Heart right ventricle (tissue), 16 donors: ENCODE measurements at regions not wholly inside any gene's neighbourhood (a gene's known extent, or its start where the extent isn't known, plus 50 kb on each side); places are given as distances from the start of the nearest gene placed in this dataset.
"Not testable (repeated sequence)": the region's sequence is repeated elsewhere in the genome, so short reads cannot be mapped to it uniquely, and the experiment has no call there.

Experiments used
- ATAC-seq, 8 donors: fragments of 200-7000 bp; cut with Tn5 transposase; one replicate each; pipeline ENCODE4 v1.9.1; 2020; ENCODE audit warnings: mild to moderate bottlenecking in 8 of 8, moderate library complexity in 8 of 8, moderate number of reproducible peaks in 1 of 8
- DNase-seq, 2 donors: peaks; one replicate each; pipeline ENCODE4 v3.0.0-alpha.2; 2020
- H3K27ac ChIP-seq, 10 donors: fragments of 200-600 bp; sonication (generic) in 2 of 10; one replicate each; pipeline versions ENCODE4 v1.5.0 to v1.8.0; 2020 to 2022; ENCODE audit warnings: mild to moderate bottlenecking in 3 of 10
- H3K27me3 ChIP-seq, 7 donors: fragments of 200-600 bp; one replicate each; pipeline ENCODE4 v1.8.0; 2021 to 2022; ENCODE audit warnings: mild to moderate bottlenecking in 2 of 7
- H3K36me3 ChIP-seq, 9 donors: fragments of 200-600 bp; sonication (generic) in 1 of 9; one replicate each; pipeline versions ENCODE4 v1.5.0 to v1.8.0; 2020 to 2022; ENCODE audit warnings: mild to moderate bottlenecking in 2 of 9
- H3K4me1 ChIP-seq, 9 donors: fragments of 200-600 bp; sonication (generic) in 1 of 9; one replicate each; pipeline versions ENCODE4 v1.5.0 to v1.8.0; 2020 to 2022; ENCODE audit warnings: mild to moderate bottlenecking in 4 of 9
- H3K4me3 ChIP-seq, 10 donors: fragments of 200-600 bp; sonication (generic) in 2 of 10; one replicate each; pipeline versions ENCODE4 v1.5.0 to v1.8.0; 2020 to 2022; ENCODE audit warnings: mild to moderate bottlenecking in 7 of 10, moderate library complexity in 2 of 10
- H3K9me3 ChIP-seq, 11 donors: fragments of 200-600 bp in 10 of 11; sonication (generic) in 2 of 11; one replicate each; pipeline versions ENCODE4 v1.5.0 to v1.8.0; 2013 to 2022; ENCODE audit warnings: mild to moderate bottlenecking in 2 of 11, control low read depth in 1 of 11, moderate library complexity in 1 of 11
- CTCF ChIP-seq, 9 donors: fragments of 200-600 bp; sonication (generic) in 2 of 9; IDR thresholded peaks; one replicate each; pipeline versions ENCODE4 v1.5.0 to v1.8.0; 2021 to 2022; ENCODE audit warnings: antibody characterized with exemption in 9 of 9, mild to moderate bottlenecking in 5 of 9, moderate library complexity in 1 of 9
- WGBS, 2 donors: extraction: QIAGEN DNeasy Blood & Tissue Kit; methylation state at CpG; one replicate each; pipeline ENCODE4 v1.1.7; 2013; ENCODE audit warnings: inconsistent platforms in 1 of 2; 5-methylcytosine and 5-hydroxymethylcytosine counted together
- intact Hi-C, 10 donors: fragments of 100-400 bp; cut with DNase I; formaldehyde crosslinking; loops; one replicate each; pipeline versions ENCODE4 v1.11.1 to v1.14.2; 2022
- donor health status: Arrhythmogenic right ventricular cardiomyopathy.
- donor health status: ischemic (EF 13 %, LVEDD 7.1; RV severe dilation, severe dysfunction).
- donor health status: healthy with polysubstance abuse.
- donor health status: DM: no; HTN: yes; CAD: no.
- donor health status: DM: no; HTN: no; CAD: no.
- donor health status: ischemic (EF 25% LVEDD 6.9; RV normal size, moderate dysfunction).
- donor health status: ischemic (EF 25% LVEDD 5.7; RV mildly dilated, moderate dysfunction).
- donor health status: healthy.
- donor health status: DM: yes; HTN: yes; CAD: no.
- donor health status: Ischemic cardiomyopathy.
- donor health status: ischemic (EF 35%, LVEDD 5.7; RV mildly dilated, moderate dysfunction).
- donor health status: nonischemic (EF 11% LVEDD 7.7; RV severe dilation, severe dysfunction).
- donor health status: DM: yes; HTN: yes; CAD: no.
- donor health status: PGD.
- donor health status: ischemic (EF 29% LVEDD 5.4; RV normal size, mild dysfunction).
- donor health status: nonischemic (EF 23%, LVEDD 6.1; RV moderate dilation, normal function).

- intact Hi-C loops = loop anchor here in 1 of 10 donors (5.0 kb wide), 1 partner anchor 46 kb away; no protein-coding TSS in a partner anchor
- peak in 3 of 8 donors; percentile 8 to 55 (median 37) for ATAC-seq
- 72 to 80% methylated on average over 23 of the region's 23 CpGs for WGBS, 2 donors
Measured at GRCh38 chr14:105621479-105622328, 95.3 kb downstream of the TMEM121 start.

DNA sequence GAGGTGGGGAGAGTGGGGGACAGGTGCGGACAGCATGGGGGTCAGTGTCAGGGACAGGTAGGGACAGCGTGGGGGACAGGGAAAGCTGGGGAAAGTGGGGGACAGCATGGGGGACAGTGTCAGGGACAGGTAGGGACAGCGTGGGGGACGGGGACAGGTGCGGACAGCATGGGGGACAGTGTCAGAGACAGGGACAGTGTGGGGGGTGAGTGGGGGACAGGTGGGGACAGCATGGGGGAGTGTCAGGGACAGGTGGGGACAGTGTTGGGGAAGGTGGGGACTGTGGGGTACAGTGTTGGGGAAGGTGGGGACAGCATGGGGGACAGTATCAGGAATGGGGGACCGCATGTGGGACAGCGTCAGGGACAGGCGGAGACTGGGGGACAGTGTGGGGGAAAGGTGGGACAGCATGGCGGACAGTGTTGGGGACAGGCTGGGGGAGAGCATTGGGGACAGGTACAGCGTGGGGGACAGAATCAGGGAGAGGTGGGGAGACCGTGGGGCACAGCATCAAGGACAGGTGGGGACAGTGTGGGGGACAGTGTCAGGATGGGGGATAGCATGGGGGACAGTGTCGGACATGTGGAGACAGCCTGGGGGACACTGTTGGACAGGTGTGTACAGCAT is 96.1 kb downstream of the TMEM121 start:
- DNase-seq (no peak), ATAC-seq (peak in 5 of 8 donors; percentile 16 to 45 (median 44))
- WGBS, 2 donors = 80 to 81% methylated on average over 12 of the region's 12 CpGs
- no peak for TF ChIP-seq CTCF (IDR thresholded peaks at IDR 0.05)
- H3K36me3 ChIP-seq = no peaks in the 10 kb centered on the region
- no peak overlapping the region for H3K4me3 ChIP-seq
- intact Hi-C loops = loop anchor here in 1 of 10 donors (5.0 kb wide), 1 partner anchor 45 kb away; no protein-coding TSS in a partner anchor
- peaks cover 0 to 4% (median 0%) of the 10 kb centered on the region in 9 donors for H3K4me1 ChIP-seq
- H3K9me3 ChIP-seq = no peaks in the 10 kb centered on the region
- no peak overlapping the region for H3K27ac ChIP-seq
- H3K27me3 ChIP-seq = peaks cover 0 to 4% (median 0%) of the 10 kb centered on the region in 7 donors

More at GRCh38 chr14:105621479-105622328, 95.3 kb downstream of the TMEM121 start:
- not testable (repeated sequence) for H3K9me3 ChIP-seq, H3K27ac ChIP-seq, DNase-seq, H3K4me3 ChIP-seq, H3K4me1 ChIP-seq, H3K36me3 ChIP-seq, H3K27me3 ChIP-seq

GRCh38 chr14:105623178-105623577 is 96.8 kb downstream of the TMEM121 start:
- H3K27me3 ChIP-seq, H3K36me3 ChIP-seq, H3K9me3 ChIP-seq, H3K4me3 ChIP-seq, H3K27ac ChIP-seq, DNase-seq, H3K4me1 ChIP-seq, ATAC-seq: not testable (repeated sequence)
- WGBS, 2 donors = 74 to 80% methylated on average over 14 of the region's 14 CpGs
- intact Hi-C loops = loop anchor here in 1 of 10 donors (5.0 kb wide), 1 partner anchor 44 kb away; no protein-coding TSS in a partner anchor

GRCh38 chr14:105624346-105624745 is 98.0 kb downstream of the TMEM121 start:
- not testable (repeated sequence) for H3K27ac ChIP-seq, H3K9me3 ChIP-seq, ATAC-seq, H3K27me3 ChIP-seq, H3K4me3 ChIP-seq, H3K36me3 ChIP-seq, DNase-seq, H3K4me1 ChIP-seq
- intact Hi-C loops = loop anchor here in 1 of 10 donors (5.0 kb wide), 1 partner anchor 43 kb away; no protein-coding TSS in a partner anchor
- 85 to 90% methylated on average over 20 to 22 of the region's 22 CpGs for WGBS, 2 donors

DNA sequence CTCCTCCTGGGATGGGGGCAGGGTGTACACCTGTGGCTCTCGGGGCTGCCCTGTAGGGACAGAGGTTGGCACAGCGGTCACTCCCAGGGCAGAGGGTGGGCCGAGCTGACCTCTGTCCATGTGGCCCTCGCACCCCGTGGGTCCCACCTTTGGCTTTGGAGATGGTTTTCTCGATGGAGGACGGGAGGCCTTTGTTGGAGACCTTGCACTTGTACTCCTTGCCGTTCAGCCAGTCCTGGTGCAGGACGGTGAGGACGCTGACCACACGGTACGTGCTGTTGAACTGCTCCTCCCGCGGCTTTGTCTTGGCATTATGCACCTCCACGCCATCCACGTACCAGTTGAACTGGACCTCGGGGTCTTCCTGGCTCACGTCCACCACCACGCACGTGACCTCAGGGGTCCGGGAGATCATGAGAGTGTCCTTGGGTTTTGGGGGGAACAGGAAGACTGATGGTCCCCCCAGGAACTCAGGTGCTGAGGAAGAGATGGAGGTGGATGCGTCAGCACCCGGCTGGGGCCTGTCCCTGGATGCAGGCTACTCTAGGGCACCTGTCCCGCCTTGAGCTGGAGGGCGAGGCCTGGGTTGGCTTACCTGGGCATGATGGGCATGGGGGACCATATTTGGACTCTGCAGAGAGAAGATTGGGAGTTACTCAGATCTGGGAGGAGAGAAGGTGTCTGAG is 98.5 kb downstream of the TMEM121 start:
- H3K27me3 ChIP-seq, DNase-seq, H3K4me3 ChIP-seq, ATAC-seq, H3K9me3 ChIP-seq, H3K4me1 ChIP-seq, H3K27ac ChIP-seq, H3K36me3 ChIP-seq: not testable (repeated sequence)
- intact Hi-C loops = loop anchor here in 1 of 10 donors (5.0 kb wide), 1 partner anchor 42 kb away; no protein-coding TSS in a partner anchor
- 84 to 88% methylated on average over 25 of the region's 25 CpGs for WGBS, 2 donors

DNA sequence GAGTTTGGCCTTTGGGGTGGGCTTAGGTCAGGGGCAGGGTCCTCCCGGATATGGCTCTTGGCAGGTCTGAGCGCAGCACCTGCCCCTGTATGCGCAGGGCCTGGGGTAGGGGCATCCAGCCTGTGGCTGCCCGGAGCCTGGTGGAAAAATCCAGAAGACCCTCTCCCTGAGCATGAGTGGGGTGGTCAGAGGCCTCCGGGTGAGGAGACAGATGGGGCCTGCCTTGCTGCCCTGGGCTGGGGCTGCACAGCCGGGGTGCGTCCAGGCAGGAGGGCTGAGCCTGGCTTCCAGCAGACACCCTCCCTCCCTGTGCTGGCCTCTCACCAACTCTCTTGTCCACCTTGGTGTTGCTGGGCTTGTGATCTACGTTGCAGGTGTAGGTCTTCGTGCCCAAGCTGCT is 99.1 kb downstream of the TMEM121 start:
- H3K27ac ChIP-seq, H3K4me1 ChIP-seq, H3K9me3 ChIP-seq, intact Hi-C loops, H3K36me3 ChIP-seq, H3K27me3 ChIP-seq, DNase-seq, ATAC-seq, H3K4me3 ChIP-seq: not testable (repeated sequence)
- 66 to 93% methylated on average over 8 to 9 of the region's 9 CpGs for WGBS, 2 donors

DNA sequence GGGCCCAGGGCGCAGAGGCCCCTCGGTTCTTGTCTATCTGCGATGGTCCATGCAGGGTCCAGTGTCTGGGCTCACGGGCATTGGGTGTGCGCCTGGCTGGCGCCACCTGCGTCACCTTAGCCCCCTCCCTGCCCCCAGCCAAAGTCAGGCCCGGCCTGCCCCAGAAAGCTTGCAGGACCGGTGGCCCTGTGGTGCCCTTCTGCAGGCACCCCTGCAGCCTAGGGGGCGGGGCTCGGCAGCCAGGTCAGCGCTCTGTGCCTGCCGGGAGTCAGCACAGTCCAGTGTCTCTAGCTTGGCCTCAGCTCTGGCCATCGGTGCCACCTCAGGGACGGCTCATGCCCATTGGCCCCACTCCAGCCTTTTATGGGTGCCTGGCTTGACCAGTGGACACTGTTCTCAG is 99.7 kb downstream of the TMEM121 start:
- DNase-seq, H3K27me3 ChIP-seq, H3K9me3 ChIP-seq, H3K4me1 ChIP-seq, H3K36me3 ChIP-seq, ATAC-seq, intact Hi-C loops, H3K4me3 ChIP-seq, H3K27ac ChIP-seq: not testable (repeated sequence)
- 72 to 77% methylated on average over 12 to 14 of the region's 15 CpGs for WGBS, 2 donors

- H3K4me3 ChIP-seq, intact Hi-C loops, H3K27ac ChIP-seq, H3K36me3 ChIP-seq, H3K4me1 ChIP-seq, DNase-seq: not testable (repeated sequence)
- peaks cover 0 to 11% (median 0%) of the 10 kb centered on the region in 7 donors for H3K27me3 ChIP-seq
- peak in 1 of 8 donors; percentile 26 for ATAC-seq
- H3K9me3 ChIP-seq = peaks cover 0 to 14% (median 0%) of the 10 kb centered on the region in 11 donors
- no CpG with 5 or more reads among the region's 5 CpGs for WGBS, 2 donors
Measured at GRCh38 chr14:105626651-105627050, 100.3 kb downstream of the TMEM121 start.

DNA sequence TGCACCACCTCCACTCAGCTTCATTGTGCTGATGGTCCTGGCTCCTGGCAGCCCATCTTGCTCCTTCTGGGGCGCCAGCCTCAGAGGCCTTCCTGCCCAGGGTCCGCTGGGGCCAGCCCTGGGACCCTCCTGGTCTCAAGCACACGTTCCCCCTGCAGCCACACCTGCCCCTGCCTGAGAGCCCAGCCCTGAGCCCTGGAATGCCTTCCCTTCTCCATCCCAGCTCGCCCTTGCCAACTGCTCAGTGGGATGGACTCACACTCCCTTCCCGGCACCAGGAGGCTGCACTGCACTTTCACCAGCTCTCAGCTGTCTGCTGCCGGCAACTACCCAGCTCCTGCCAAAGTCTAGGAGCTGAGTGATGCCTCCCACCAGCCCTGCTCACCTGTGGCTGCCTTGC is 100.9 kb downstream of the TMEM121 start:
- H3K4me3 ChIP-seq, H3K27ac ChIP-seq, H3K4me1 ChIP-seq, intact Hi-C loops, DNase-seq, H3K36me3 ChIP-seq: not testable (repeated sequence)
- H3K27me3 ChIP-seq = peaks cover 0 to 11% (median 0%) of the 10 kb centered on the region in 7 donors
- WGBS, 2 donors = 47 to 58% methylated on average over 4 to 6 of the region's 6 CpGs
- peak in 1 of 8 donors; percentile 8 for ATAC-seq
- peaks cover 0 to 21% (median 0%) of the 10 kb centered on the region in 11 donors for H3K9me3 ChIP-seq
